ENCODE measurements at regions not wholly inside any gene's neighbourhood (a gene's known extent, or its start where the extent isn't known, plus 50 kb on each side); places are given as distances from the start of the nearest gene placed in this dataset.

- DNase-seq (ENCODE audit: low read depth in 2 of 2) = no peak
Measured at GRCh38 chr7:13139436-13139835, 452.0 kb downstream of the ARL4A start.

- no peak for DNase-seq (ENCODE audit: low read depth in 2 of 2)
Measured at GRCh38 chr7:13144673-13145072, 457.2 kb downstream of the ARL4A start.

- DNase-seq (ENCODE audit: low read depth in 2 of 2) = no peak
Measured at GRCh38 chr7:13148548-13148947, 461.1 kb downstream of the ARL4A start.

GRCh38 chr7:13151978-13152377 lies 464.5 kb downstream of the ARL4A start:
- no peak for DNase-seq (ENCODE audit: low read depth in 2 of 2)

GRCh38 chr7:13152755-13153154 lies 465.3 kb downstream of the ARL4A start:
- no peak for DNase-seq (ENCODE audit: low read depth in 2 of 2)

- no peak for DNase-seq (ENCODE audit: low read depth in 2 of 2)
Measured at GRCh38 chr7:13153266-13153665, 465.8 kb downstream of the ARL4A start.

- no peak for DNase-seq (ENCODE audit: low read depth in 2 of 2)
Measured at GRCh38 chr7:13153742-13154141, 466.3 kb downstream of the ARL4A start.

- DNase-seq (ENCODE audit: low read depth in 2 of 2) = no peak
Measured at GRCh38 chr7:13155188-13155587, 467.8 kb downstream of the ARL4A start.

- DNase-seq (ENCODE audit: low read depth in 2 of 2) = no peak
Measured at GRCh38 chr7:13159003-13159402, 471.6 kb downstream of the ARL4A start.

GRCh38 chr7:13159467-13160184 lies 472.2 kb downstream of the ARL4A start:
- DNase-seq (ENCODE audit: low read depth in 2 of 2) = no peak

- no peak for DNase-seq (ENCODE audit: low read depth in 2 of 2)
Measured at GRCh38 chr7:13161125-13161524, 473.7 kb downstream of the ARL4A start.

GRCh38 chr7:13165854-13166253 lies 478.4 kb downstream of the ARL4A start:
- DNase-seq (ENCODE audit: low read depth in 2 of 2) = no peak

- no peak for DNase-seq (ENCODE audit: low read depth in 2 of 2)
Measured at GRCh38 chr7:13166801-13167200, 479.4 kb downstream of the ARL4A start.

- no peak for DNase-seq (ENCODE audit: low read depth in 2 of 2)
Measured at GRCh38 chr7:13169356-13169755, 481.9 kb downstream of the ARL4A start.

- DNase-seq (ENCODE audit: low read depth in 2 of 2) = no peak
Measured at GRCh38 chr7:13174991-13175390, 487.6 kb downstream of the ARL4A start.

GRCh38 chr7:13179011-13179582 lies 491.7 kb downstream of the ARL4A start:
- no peak for DNase-seq (ENCODE audit: low read depth in 2 of 2)

GRCh38 chr7:13179775-13180523 lies 492.5 kb downstream of the ARL4A start:
- DNase-seq (ENCODE audit: low read depth in 2 of 2) = no peak

GRCh38 chr7:13181216-13181615 lies 493.8 kb downstream of the ARL4A start:
- DNase-seq (ENCODE audit: low read depth in 2 of 2) = no peak

- DNase-seq (ENCODE audit: low read depth in 2 of 2) = no peak
Measured at GRCh38 chr7:13185139-13185538, 497.7 kb downstream of the ARL4A start.

- no peak for DNase-seq (ENCODE audit: low read depth in 2 of 2)
Measured at GRCh38 chr7:13188236-13188805, 500.9 kb downstream of the ARL4A start.

- no peak for DNase-seq (ENCODE audit: low read depth in 2 of 2)
Measured at GRCh38 chr7:13188922-13189321, 501.5 kb downstream of the ARL4A start.

GRCh38 chr7:13189668-13190067 lies 502.2 kb downstream of the ARL4A start:
- no peak for DNase-seq (ENCODE audit: low read depth in 2 of 2)

- no peak for DNase-seq (ENCODE audit: low read depth in 2 of 2)
Measured at GRCh38 chr7:13197501-13197900, 510.1 kb downstream of the ARL4A start.
